ENCODE measurements at regions not wholly inside any gene's neighbourhood (a gene's known extent, or its start where the extent isn't known, plus 50 kb on each side); places are given as distances from the start of the nearest gene placed in this dataset.

- DNase-seq (ENCODE audit: low spot score) = no peak
Measured at GRCh38 chr16:85971902-85972638, 73.1 kb downstream of the IRF8 start.

GRCh38 chr16:85974428-85975375 is 75.7 kb downstream of the IRF8 start:
- no peak for DNase-seq (ENCODE audit: low spot score)

GRCh38 chr16:85975451-85975981 is 76.6 kb downstream of the IRF8 start:
- peak; percentile 19 for DNase-seq (ENCODE audit: low spot score)

- no peak for DNase-seq (ENCODE audit: low spot score)
Measured at GRCh38 chr16:85978291-85978775, 79.4 kb downstream of the IRF8 start.

GRCh38 chr16:85978976-85979375 is 80.0 kb downstream of the IRF8 start:
- no peak for DNase-seq (ENCODE audit: low spot score)

GRCh38 chr16:85979605-85980004 is 80.6 kb downstream of the IRF8 start:
- DNase-seq (ENCODE audit: low spot score) = no peak

- no peak for DNase-seq (ENCODE audit: low spot score)
Measured at GRCh38 chr16:85980686-85981085, 81.7 kb downstream of the IRF8 start.

- DNase-seq (ENCODE audit: low spot score) = no peak
Measured at GRCh38 chr16:85981826-85982562, 83.0 kb downstream of the IRF8 start.

GRCh38 chr16:85982563-85982939 is 83.6 kb downstream of the IRF8 start:
- no peak for DNase-seq (ENCODE audit: low spot score)

- no peak for DNase-seq (ENCODE audit: low spot score)
Measured at GRCh38 chr16:85983064-85983463, 84.1 kb downstream of the IRF8 start.

- DNase-seq (ENCODE audit: low spot score) = no peak
Measured at GRCh38 chr16:85983606-85984230, 84.8 kb downstream of the IRF8 start.

GRCh38 chr16:85984231-85984880 is 85.4 kb downstream of the IRF8 start:
- no peak for DNase-seq (ENCODE audit: low spot score)

GRCh38 chr16:85984947-85985451 is 86.0 kb downstream of the IRF8 start:
- DNase-seq (ENCODE audit: low spot score) = no peak

- no peak for DNase-seq (ENCODE audit: low spot score)
Measured at GRCh38 chr16:85986931-85987749, 88.2 kb downstream of the IRF8 start.

GRCh38 chr16:85987750-85988078 is 88.8 kb downstream of the IRF8 start:
- no peak for DNase-seq (ENCODE audit: low spot score)

- DNase-seq (ENCODE audit: low spot score) = no peak
Measured at GRCh38 chr16:85988306-85988705, 89.3 kb downstream of the IRF8 start.

- DNase-seq (ENCODE audit: low spot score) = no peak
Measured at GRCh38 chr16:85988723-85989313, 89.9 kb downstream of the IRF8 start.

- DNase-seq (ENCODE audit: low spot score) = no peak
Measured at GRCh38 chr16:85989376-85989775, 90.4 kb downstream of the IRF8 start.

- DNase-seq (ENCODE audit: low spot score) = no peak
Measured at GRCh38 chr16:85989863-85990643, 91.1 kb downstream of the IRF8 start.

All from LoVo (cell line).